ENCODE measurements at regions not wholly inside any gene's neighbourhood (a gene's known extent, or its start where the extent isn't known, plus 50 kb on each side); places are given as distances from the start of the nearest gene placed in this dataset.

DNA sequence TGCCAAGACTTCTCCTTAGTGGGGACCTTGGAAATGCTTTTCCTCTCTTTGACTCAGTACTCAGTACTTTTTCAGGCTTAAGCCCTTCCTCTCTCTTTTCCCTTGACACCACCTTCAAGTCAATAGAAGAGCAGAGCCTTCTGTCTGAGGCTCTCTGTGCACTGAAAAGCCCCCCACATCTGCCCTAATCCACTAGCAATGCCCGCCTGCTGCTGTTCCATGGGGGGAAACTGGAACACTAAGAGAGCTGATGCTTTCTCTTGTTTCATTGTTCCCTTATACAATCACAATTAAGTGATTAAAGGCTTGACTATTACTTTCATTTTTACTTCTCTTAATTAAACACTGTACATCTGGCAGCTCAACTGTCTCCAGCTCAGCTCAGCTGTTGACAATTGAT lies 254.5 kb downstream of the SLITRK6 start:
- POLR2A ChIA-PET (ENCODE audit: unreplicated experiment), result no interaction called here
- H4K8ac ChIP-seq (ENCODE audit: low read depth in 2 of 2, low read length in 2 of 2), result no peak overlapping the region
- no peaks in the 10 kb centered on the region for H4K20me1 ChIP-seq (ENCODE audit: insufficient read depth, low read length)
- H2AFZ ChIP-seq (replicated peaks; ENCODE audit: low read length, poor library complexity), result no peak overlapping the region
- peaks cover 5% of the 10 kb centered on the region for H3K9me3 ChIP-seq (ENCODE audit: control insufficient read depth, insufficient read depth, low read length)
- no peak overlapping the region for H3K4me3 ChIP-seq (ENCODE audit: insufficient read depth, low read depth, low read length)
- H2BK5ac ChIP-seq (ENCODE audit: low read depth, low read length, poor library complexity, severe bottlenecking), result no peak overlapping the region
- no peak overlapping the region for H2BK15ac ChIP-seq (ENCODE audit: low read depth, low read length)
- intact Hi-C loops (cut with micrococcal nuclease) (no loop called here), in situ Hi-C loops (cut with MboI; ENCODE audit: low sequenced_read_pairs) (no loop called here), dilution Hi-C loops (cut with HindIII; ENCODE audit: low sequenced_read_pairs, unreplicated experiment) (no loop called here)
- no peaks in the 10 kb centered on the region for H3K27me3 ChIP-seq (ENCODE audit: control insufficient read depth, insufficient read depth, low read length)
- TF ChIP-seq ELK1 (IDR thresholded peaks at IDR 0.05; ENCODE audit: borderline replicate concordance, low read depth, low read length), result no peak
- TF ChIP-seq USF2 (IDR thresholded peaks at IDR 0.05; ENCODE audit: low read depth, low read length), result no peak
- no peak for TF ChIP-seq FOS (IDR thresholded peaks at IDR 0.05; ENCODE audit: low read depth, low read length)
- no peak for TF ChIP-seq CHD1 (IDR thresholded peaks at IDR 0.05; ENCODE audit: low read depth, low read length)
- no peak for TF ChIP-seq MXI1 (IDR thresholded peaks at IDR 0.05; ENCODE audit: borderline replicate concordance, low read depth, low read length)
- TF ChIP-seq CTCF (conservative IDR thresholded peaks at IDR 0.05; ENCODE audit: low read depth, low read length), result no peak
- TF ChIP-seq BHLHE40 (IDR thresholded peaks at IDR 0.05; ENCODE audit: low read depth, low read length), result no peak
- no peak for TF ChIP-seq POLR2A (IDR thresholded peaks at IDR 0.05; ENCODE audit: low read depth, low read length)
- no peak for TF ChIP-seq CEBPB (IDR thresholded peaks at IDR 0.05; ENCODE audit: low read depth, low read length)
- TF ChIP-seq RAD21 (IDR thresholded peaks at IDR 0.05; ENCODE audit: low read length), result no peak
- TF ChIP-seq RFX5 (IDR thresholded peaks at IDR 0.05; ENCODE audit: low read depth, low read length), result no peak
- no peak for TF ChIP-seq SMC3 (IDR thresholded peaks at IDR 0.05; ENCODE audit: low read depth, low read length)
- TF ChIP-seq MAZ (IDR thresholded peaks at IDR 0.05; ENCODE audit: borderline replicate concordance, low read depth, low read length), result no peak
- no peak overlapping the region for H3K9ac ChIP-seq (ENCODE audit: low read depth, low read length)
- no peak overlapping the region for H4K5ac ChIP-seq (ENCODE audit: low read depth, low read length)
- CTCF ChIA-PET, result no interaction called here
- no peak overlapping the region for H2BK120ac ChIP-seq (ENCODE audit: low read depth, low read length)
- no peak overlapping the region for H3K27ac ChIP-seq (ENCODE audit: insufficient read depth, low read length)
- no peak overlapping the region for H3K56ac ChIP-seq (ENCODE audit: extremely low read depth, insufficient read depth, low read length)
- H3K14ac ChIP-seq (replicated peaks; ENCODE audit: low read depth, low read length), result no peak overlapping the region
- DNase-seq (no peak), ATAC-seq (ENCODE audit: low read depth) (no peak)
- H3K4me2 ChIP-seq (ENCODE audit: low read depth, low read length), result no peak overlapping the region
- H2AK5ac ChIP-seq (ENCODE audit: low read depth, low read length), result no peak overlapping the region
- H3K4me1 ChIP-seq (ENCODE audit: control insufficient read depth, insufficient read depth, low read length), result no peaks in the 10 kb centered on the region
- H2AK9ac ChIP-seq (replicated peaks; ENCODE audit: low read depth, low read length, poor library complexity), result no peak overlapping the region
- no peak overlapping the region for H3K4ac ChIP-seq (ENCODE audit: low read depth, low read length)
- no peak overlapping the region for H2BK20ac ChIP-seq (ENCODE audit: low read depth, low read length)
- H3K18ac ChIP-seq (ENCODE audit: low read depth, low read length), result no peak overlapping the region
- H3K23ac ChIP-seq (ENCODE audit: low read depth, low read length), result no peak overlapping the region
- no peaks in the 10 kb centered on the region for H3K36me3 ChIP-seq (ENCODE audit: control insufficient read depth, insufficient read depth, low read length)
- no TSS peak for BruUV-seq (replicated peaks)
- WGBS, 2 experiments (ENCODE audit: extremely low coverage in 2 of 2, insufficient read length in 1 of 2), result 100% methylated on average over 1 of the region's 1 CpG; no CpG with 5 or more reads in 1 of the 2 experiments
- no peaks in the 10 kb centered on the region for H3K79me1 ChIP-seq (ENCODE audit: low read depth in 1 of 2, low read length in 2 of 2)
- H4K91ac ChIP-seq (ENCODE audit: insufficient read depth, low read depth, low read length), result no peak overlapping the region
- no peaks in the 10 kb centered on the region for H3K9me1 ChIP-seq (ENCODE audit: insufficient read depth, low read length)

All from IMR-90 (cell line).